ENCODE measurements at regions not wholly inside any gene's neighbourhood (a gene's known extent, or its start where the extent isn't known, plus 50 kb on each side); places are given as distances from the start of the nearest gene placed in this dataset.

DNA sequence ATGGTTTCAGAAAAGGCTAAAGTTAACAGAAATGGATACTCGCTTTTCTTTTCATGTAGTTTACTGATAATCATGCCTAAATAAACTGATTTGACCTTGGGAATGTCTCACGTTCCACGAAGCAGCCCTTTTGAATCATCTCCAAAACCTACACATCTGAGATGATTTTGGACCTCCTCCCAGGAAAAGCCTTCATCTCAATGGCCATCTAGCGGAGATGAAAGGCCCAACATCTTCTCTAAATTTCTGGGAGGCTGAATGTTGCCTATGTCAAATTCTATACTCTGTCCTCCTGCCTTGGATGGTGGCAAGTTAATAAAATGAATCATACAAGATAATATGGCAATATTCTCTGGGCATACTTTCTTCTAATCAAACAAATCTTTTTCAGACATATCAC is 448.5 kb downstream of the ZEB2 start:
- no peak for DNase-seq

DNA sequence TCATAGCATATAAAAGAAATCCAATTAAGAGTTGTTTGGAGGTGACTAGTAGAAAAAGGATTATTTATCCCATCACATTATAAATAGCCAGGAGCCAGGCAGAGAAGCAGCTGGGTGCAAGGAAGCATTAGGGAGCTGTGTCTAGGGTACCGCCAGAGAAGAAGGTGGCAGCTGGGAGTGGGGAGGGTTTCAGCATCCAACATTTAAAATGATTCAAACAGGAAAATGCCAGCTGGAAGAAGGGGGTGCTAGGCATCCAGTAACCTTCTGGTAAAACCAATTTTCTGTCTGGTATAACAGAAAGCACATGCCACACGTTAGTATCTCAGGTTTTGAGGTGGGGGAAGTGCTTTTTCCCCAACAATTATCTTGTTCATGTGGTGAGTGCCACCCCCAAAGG is 452.4 kb downstream of the ZEB2 start:
- DNase-seq, result no peak

DNA sequence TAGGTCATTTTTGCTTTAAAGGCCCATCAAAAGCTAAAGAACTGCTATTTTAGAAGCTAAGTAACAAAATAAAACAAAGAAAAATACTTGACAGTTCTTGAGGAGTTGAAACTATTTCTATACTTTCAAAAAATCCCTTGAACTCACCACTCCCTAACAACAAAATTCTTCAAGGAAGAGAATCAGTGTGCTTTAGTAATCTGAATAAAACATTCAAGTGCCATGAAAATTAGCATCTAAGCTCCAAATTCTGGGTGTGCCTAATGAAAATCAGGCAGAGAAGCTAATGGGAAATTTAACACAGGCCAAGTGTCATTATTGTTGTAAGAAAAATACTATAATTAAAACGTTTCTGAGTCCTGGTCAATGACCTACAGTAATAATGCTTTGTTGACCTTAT is 456.3 kb downstream of the ZEB2 start:
- DNase-seq, result no peak

DNA sequence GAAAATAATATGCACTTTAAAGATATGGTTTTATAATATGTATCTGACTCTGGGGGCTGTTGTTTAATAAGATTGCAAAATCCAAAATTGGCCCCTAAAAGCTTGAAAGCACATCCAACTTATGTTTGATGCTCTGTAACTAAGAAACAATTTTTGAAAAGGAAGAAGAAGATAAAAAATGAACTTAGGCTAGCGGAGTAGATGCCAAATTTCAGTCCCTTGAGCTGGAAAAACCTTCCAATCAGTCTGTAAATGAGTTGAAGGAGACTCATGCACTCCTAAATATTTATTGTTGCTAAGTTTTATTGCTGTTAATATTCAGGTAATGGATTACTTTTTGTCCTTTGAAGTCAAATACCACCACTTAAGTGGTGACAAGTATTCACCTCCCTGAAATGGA is 465.0 kb downstream of the ZEB2 start:
- DNase-seq, result no peak

DNA sequence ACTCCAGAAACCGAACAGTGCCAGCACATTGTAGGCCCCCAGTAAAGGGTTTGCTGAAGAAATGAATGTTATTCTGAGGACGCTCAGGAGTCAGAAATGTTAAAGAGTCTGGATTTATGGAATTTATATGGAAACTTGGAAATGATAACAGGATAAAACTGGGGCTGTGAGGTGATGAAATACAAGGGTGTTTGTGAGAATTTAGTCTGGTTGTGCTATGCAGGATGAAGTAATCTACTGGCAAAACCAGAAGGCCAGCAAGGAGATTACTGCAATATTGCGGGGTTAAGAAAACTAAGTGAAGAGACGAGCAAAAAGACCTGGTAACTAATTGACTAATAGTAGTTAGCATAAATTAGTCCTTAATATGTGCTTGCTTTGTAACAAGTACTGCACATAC is 467.8 kb downstream of the ZEB2 start:
- DNase-seq, result no peak

DNA sequence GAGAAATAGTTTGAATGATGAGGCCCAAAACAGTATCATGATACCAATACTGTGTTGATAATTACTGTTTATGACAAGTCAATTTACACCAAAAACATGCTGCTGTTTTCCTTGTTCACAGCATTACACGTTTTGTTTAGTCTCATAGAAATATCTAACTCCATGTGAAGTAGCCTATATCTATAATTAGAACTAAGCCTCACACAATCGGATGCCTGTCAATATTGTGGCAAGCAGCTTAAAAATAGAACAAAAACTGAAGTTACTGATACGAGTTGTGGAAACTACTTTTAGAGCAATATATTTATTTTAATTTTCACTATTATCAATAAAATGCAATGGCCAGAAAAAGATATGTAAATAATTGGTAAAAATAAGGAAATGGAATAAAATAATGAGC is 470.8 kb downstream of the ZEB2 start:
- DNase-seq, result no peak

DNA sequence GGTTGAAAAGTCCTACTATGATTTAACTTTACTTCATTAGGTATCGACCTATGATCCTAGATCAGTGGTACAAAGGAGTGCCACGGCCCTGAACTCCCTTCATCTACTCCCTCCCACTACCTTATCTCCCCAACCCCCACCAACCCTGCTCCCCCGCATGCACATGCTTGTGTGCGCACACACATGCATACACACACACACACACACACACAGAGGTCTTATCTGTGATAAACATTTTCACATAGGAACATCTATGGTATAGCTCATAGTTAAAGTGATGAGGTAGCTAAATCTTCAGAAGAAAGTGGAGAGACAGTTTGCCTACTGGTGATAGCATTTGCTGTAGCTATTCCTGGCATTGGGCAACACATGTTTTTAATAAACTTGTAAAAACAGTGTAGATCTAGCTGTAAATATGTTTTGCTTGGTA is 471.3 kb downstream of the ZEB2 start:
- no peak for DNase-seq

DNA sequence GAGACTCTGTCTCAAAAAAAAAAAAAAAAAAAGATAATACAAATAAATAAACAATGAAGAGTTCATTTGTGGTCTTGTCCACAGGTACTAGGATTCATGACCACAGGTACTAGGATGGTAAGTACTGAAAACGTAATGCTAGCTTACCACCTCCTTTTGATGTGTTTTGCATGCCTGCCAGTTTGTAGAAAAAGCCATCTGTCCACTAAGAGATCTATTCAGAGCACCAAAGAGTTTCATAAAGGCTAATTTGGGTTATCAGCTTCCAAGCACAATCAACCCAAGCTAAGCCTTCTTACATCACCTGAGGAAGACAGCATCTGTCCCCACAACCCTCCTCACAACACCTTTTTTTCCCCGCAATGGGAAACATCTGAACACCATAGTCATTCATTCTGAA is 477.2 kb downstream of the ZEB2 start:
- no peak for DNase-seq

DNA sequence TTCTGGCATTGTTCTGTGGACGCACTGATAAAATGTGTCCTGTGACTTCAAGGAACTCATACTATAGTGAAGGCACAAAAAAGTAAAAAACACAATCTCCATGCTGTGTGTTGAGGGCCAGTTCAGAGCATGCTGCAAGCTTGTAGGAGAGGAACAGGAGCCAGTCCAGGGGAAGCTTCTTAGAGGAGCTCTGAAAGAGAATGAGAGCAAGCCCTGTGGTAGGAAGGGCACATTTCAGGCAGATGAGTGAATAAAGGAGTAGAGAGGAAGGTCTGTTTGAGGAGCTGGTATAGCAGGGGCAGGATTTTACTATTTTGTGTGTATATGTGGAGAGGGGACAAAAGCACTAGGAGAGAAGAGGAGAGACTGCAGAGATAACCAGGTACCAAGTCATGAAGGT is 478.3 kb downstream of the ZEB2 start:
- DNase-seq, result no peak

DNA sequence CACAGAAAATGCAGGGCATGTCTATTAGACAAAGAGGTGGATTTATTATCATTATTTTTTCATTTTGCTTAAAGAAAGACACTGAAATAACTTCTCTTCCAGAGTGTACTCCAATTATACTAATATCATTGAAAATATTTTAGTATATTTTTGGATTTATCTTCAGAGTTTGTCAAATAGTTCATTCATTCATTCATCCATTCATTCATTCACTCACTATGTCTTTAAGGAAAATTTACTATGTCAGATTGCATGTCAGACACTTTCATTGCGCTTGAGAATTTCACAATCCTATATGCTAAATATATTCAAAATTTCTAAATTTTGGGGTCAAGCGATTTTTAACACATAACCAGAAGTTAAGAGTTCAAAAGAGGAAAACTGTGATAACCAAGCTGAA is 479.1 kb downstream of the ZEB2 start:
- DNase-seq, result no peak

DNA sequence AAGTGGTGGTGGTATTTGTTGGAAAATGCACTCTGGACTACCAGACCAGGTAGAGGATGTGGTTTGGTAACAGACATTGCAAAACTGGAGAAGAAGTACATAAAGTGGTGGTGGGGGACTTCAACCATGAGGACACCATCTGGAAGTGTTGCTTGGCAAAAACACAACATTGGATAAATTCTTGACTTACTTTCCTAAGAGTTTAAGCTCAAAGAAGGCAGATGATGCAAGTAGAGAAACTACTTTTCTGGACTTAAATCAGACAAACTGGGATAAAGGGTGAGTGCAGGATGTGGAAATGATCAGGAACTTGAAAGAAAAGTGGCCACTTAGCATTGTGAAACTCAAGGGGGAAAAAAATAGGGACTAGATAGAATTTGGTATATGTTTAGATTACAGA is 487.4 kb downstream of the ZEB2 start:
- DNase-seq, result no peak

DNA sequence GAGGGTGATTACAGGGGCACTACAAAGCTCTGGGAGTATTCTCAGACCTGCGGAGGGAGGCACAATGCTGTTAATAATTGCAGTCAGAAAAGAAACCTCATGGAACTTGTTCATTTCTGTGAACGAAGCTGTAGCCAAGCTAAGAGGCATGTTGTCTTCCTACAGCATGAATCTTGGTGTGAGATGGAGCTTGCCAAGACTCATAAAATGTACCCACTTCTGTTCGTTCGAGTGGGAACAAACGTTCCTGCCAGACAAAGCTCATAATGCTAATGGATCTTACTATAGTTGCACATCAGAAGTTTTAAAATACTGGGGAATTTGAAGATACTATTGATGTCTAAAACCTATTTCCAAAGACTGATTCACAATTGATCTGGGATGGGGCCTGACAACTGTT is 489.1 kb downstream of the ZEB2 start:
- no peak for DNase-seq

DNA sequence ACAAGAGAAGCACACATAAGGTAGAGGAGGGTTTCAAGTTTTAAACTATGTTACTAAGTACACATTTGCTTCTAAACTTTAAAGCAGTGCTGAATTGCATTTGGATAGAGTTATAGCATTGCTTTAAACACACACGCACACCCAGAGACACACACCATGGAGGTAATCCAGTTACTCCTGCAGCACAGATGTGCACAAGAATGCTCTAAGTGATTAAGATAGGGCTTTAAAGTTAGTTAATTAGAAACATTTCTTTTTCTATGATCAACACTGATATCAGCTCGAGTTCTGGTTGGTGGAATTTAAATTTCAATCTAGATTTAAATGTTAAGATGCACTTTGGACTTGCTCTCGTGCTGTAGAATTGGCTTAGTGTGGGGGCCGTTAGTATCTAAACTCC is 492.3 kb downstream of the ZEB2 start:
- DNase-seq, result no peak

DNA sequence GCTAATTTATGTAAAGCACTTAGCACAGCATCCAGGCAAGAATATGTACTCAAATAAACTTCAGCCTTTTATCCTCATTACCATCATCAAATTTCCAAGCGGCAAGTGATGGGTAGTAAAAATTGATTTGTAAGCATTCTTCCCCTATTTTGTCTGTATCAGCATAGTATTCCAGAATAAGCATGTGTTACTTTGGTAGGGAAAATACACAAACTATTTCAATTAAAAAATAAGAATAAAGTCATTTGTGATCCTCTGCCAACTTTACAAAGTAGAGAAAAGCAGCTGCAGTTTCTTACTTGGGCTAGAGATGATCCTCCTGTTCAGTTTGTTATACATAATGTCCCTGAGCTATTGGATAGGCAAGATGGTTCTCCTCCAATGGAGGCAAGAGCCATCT is 493.2 kb downstream of the ZEB2 start:
- no peak for DNase-seq

DNA sequence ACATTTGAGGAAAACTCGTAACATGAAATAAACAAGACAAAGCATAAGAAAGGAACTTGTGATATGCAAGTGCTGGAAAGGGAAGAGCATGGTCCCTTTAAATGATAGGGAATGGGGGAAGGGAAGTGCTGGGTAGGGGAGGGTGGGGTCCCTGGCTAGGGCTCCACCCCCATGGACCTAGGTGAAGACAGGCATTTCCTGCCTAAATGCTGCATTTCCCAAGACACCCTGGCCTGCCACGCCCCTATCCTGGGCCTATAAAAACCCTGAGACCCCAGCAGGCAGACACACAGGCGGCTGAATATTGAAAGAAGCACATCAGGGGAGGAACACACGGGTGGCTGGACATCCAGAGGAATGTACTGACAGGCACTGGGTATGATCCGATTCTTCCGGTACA is 499.9 kb downstream of the ZEB2 start:
- DNase-seq, result no peak

DNA sequence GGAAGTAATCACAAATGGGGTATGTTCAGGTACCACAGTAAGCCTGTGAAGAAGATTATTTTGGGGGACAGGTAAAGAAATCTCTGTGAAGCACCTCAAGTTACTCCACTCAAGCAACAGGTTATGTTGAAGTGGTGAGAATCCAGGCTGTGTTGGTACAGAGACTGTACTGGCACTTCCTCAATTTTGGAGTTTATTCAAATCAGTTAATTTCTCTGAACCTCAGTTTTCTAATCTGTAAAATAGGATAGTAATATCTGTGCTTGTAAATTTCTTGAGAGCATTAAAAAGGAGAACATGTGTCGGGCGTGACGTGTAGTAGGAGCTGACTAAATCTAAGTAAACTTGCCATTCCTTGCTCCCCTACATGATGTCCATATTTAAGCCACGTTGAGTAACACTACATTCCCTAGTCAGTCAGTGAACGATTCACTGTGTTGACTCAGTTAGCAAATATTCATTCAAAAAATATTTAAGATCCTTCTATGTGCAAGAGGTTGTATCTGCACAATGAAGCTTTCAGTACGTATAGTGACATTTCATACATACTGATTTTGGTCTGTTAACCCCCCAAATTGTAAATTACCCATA is 504.2 kb downstream of the ZEB2 start:
- no peak for DNase-seq

DNA sequence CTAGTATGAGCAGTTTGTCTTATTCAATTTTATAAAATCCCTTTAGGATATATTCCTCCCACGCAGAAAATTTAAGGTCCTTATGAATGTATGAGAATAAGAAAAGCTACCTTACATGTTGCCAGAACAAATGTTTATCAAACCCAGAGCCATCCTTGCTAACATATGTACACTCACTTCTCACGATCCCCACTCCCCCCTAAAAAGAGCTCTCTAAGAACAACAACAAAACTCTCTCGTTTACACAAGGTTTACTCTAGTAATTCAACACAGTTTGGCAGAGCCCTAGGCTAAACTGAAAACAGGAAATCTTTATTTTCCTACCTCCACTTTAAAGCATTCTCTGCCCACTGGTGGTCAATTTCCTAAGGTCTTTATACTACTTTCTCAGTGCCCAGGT is 504.9 kb downstream of the ZEB2 start:
- no peak for DNase-seq

DNA sequence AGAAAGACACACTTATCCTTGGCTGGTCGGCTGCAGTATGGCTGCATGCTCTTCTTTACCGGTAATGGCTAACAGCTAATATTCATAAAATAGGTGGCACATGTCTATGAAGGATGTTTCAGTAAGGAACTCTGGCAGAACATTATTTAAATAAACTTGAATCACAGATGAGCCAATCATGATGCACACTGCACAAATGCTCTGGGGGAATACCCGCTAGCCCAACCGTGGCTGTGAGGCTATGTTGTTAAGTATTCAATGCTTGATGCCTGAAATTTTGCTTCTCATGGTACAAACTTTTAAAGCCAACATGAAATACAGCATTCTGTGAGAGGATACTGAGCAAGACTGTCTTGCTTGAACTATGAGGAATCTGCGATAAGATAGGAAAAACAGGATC is 505.8 kb downstream of the ZEB2 start:
- DNase-seq, result no peak

DNA sequence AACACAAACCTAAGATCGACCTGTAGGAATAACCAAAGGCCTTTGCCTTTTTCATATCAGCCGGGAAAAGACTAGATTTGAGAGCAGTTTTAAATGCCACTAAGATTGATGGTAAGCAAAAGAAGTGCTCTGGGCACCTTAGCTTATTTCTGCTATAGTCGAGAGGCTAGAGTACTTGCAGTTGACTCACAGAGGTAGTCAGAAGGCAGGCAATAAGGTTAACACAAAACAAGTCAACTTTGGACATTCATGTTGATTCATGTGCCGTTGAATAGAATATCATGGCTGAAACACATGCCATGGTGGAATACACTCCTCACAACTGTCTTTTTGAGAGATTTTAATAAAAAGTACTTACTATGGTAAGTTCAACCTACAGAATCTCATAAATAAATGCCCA is 507.6 kb downstream of the ZEB2 start:
- no peak for DNase-seq

DNA sequence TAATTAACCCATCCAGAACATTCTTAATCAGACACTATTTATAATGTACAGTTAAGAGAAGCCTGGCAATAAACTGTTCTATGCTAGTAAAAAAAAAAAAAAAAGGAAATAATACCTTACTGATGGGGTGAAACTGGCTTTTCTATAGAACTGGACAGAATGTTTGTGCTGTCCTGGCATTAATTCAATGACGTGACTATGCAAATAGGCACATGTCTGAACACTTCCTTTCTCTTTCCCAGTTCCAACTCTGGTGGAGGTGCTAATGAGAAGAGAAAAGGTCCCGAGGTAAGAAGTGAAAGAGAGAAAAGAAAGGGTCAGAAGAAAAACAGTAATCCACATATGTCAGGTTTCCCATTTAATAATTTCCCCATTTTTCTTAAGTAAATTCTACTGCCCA is 508.4 kb downstream of the ZEB2 start:
- no peak for DNase-seq

DNA sequence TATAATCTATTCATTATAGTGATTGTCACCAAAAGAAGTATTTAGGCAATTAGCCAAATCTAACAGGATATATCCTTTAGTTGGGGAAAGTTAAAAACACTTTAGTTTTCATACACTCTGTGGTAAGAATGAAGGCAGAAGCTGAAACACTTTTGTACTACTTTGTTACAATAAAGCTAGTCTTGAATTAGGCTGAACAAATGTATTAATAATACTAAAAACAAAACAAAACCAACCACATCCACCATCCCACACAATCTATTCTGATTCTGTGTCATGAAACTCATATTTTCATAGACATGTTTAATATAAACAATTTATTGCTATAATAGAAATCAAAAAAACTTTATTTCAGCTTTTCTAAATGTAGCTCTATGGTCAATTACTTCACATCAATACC is 508.8 kb downstream of the ZEB2 start:
- DNase-seq, result no peak

DNA sequence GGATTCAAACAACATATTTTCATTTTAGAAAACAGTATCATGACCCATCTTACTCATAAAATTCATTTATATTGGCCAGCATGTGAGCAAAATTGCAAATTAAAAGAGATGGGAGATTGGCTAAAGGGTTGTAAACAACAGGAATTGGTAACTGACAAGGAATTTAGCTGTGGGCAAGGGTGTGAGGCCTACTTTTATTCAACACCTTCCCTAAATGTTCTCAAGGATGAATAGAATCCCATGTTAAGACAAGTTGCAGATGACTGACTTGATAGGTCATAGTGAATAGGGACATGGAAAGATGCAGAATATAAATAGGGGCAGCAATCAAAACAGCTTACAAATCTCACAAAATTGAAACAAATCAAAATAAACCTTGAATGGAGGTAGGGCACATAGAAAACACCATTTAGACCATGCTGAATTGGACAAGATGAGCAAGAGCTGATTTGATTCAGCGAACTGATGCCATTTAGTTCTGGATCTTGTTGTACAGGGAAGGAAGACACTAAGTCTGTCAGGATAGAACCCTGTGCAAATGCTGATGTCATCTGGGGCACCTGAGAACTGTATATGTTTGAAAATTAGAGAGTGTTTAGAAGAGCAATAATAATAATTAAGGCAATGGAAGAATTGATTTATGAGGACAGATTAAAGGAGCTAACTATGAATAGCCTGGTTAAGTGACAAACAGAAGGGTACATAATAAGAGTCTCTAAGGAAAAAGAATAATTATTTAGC is 509.7 kb downstream of the ZEB2 start:
- DNase-seq, result no peak

DNA sequence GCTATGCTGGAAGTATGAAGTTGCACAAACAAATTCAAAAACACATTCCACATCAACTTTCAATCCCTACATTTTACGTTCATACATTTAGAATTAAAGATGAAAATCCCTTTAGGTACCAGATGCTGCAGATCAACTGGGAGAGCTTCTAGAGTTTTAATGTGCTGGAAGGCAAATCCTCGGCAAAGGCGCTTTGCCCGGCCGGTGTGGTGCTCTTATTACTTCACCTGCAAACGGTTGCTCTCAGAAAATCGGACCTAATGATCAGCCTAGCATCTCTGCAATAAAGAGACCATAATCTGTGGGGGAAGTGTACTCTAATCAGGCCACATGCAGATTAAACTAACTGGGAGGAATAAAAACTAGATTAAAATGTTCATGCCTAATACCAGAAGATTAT is 513.8 kb downstream of the ZEB2 start:
- no peak for DNase-seq

DNA sequence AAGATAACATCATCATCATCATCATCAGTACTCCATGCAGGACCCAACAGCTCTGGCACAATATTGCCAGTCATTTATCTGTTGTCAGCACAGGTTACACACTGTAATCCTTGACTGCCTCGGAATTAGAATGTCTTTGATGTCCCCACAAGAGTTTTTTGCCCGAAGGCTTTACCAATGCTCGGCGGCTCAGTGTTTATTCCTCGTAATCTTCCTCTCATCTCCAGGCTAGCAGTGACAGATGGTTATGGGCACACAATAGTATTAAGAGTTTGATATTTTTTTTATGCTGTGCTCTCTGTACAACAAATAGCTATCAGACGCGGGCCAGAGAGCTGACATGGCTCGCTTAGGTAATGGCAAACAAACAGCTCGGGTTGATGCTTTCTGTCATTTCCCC is 515.2 kb downstream of the ZEB2 start:
- no peak for DNase-seq

DNA sequence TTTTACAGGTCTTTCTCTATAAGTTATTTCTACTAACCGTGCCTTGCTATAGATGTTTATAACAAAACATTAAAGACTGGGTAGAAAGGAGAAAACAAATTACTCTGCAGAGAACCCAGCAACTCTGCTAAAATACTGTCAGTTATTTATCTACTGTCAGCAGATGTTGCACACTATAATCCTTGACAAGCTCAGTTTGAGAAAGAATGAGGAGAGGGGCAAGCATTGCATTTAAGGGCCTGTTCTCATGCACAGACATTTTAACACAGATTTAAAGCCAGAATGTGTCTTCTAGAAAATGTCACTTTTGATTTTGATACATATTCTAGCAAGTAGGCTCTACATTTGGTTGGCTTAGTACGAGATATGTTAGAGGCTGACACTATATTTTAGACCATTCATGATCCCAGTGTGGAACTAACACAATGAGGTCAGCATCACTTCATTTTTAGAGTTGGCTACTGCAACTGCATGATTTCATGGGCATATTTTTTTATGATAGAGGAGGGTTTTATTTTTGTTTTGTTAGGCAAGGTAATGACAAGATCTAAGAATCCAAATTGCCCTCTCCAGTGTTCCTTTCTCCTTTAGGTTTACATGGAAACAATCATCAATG is 516.4 kb downstream of the ZEB2 start:
- DNase-seq, result no peak
